ENCODE measurements at regions not wholly inside any gene's neighbourhood (a gene's known extent, or its start where the extent isn't known, plus 50 kb on each side); places are given as distances from the start of the nearest gene placed in this dataset.

GRCh38 chr13:37501187-37501586, 97.4 kb downstream of the POSTN start:
- Histone ChIP-seq H3K4me1 (ENCODE audit: insufficient read depth) (no peaks in the 10 kb centered on the region), H3K27ac (no peak overlapping the region), H3K9me3 (no peaks in the 10 kb centered on the region), H3K27me3 (no peaks in the 10 kb centered on the region), H3K4me3 (no peak overlapping the region), H3K36me3 (no peaks in the 10 kb centered on the region)
- intact Hi-C loops (cut with DNase I), result no loop called here
- no peak for DNase-seq
- TF ChIP-seq EP300 (IDR thresholded peaks at IDR 0.05) (no peak), POLR2A (IDR thresholded peaks at IDR 0.05) (no peak), CTCF (IDR thresholded peaks at IDR 0.05) (no peak)
- WGBS, 3 donors, result 92 to 95% methylated on average over 2 of the region's 2 CpGs; no CpG with 5 or more reads in 1 of the 3 donors

DNA sequence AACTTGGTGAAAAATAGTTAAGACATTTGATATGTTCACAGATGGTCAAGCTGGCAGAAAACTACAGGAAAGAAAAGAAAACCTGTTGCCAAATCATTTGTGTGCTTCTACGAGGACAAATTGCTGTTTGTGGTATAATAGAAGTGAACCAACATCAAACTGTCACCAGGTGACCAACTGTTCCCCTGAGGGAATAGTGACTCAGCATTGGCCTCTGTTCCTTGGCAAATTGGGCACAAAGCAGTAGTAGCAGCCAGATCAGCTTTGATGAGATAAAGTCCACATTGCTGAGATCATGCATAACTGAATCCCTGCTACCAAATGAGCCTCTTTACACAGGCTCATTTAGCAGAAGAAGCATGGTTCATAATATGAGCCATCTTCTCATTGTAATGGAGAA, 103.5 kb downstream of the POSTN start:
- WGBS, 3 donors, result 66 to 75% (median 68%) methylated on average over 1 of the region's 1 CpG
- intact Hi-C loops (cut with DNase I), result no loop called here

DNA sequence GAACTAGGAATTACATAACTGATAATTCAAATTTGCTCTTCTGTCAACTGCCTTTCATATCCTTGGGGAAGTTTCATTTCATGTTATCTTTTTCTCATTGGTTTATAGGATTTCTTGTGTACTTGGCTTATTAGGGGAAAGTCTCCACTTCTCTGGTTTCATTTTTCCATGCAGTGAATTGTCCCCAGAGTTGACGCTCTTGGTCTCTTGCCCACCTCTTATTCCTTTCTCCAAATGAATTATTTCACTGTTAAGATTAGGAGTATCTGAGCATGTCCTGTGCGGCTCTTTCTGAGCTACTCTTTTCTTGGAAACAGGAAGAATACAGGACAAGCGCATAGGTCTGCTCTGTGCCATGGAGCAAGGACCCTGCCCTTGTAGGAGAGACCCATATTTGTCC, 104.8 kb downstream of the POSTN start:
- Histone ChIP-seq H3K27me3 (no peaks in the 10 kb centered on the region), H3K27ac (no peak overlapping the region), H3K9me3 (no peaks in the 10 kb centered on the region), H3K4me3 (no peak overlapping the region), H3K36me3 (no peaks in the 10 kb centered on the region), H3K4me1 (ENCODE audit: insufficient read depth) (no peaks in the 10 kb centered on the region)
- 82 to 93% (median 92%) methylated on average over 3 of the region's 3 CpGs for WGBS, 3 donors
- DNase-seq, result no peak
- TF ChIP-seq POLR2A (IDR thresholded peaks at IDR 0.05), result no peak
- intact Hi-C loops (cut with DNase I), result no loop called here

More for the DNA sequence above, 103.5 kb downstream of the POSTN start:
- no peaks in the 10 kb centered on the region for H3K4me1 ChIP-seq (ENCODE audit: insufficient read depth)
- no peak overlapping the region for H3K4me3 ChIP-seq
- TF ChIP-seq EP300 (IDR thresholded peaks at IDR 0.05) (no peak), POLR2A (IDR thresholded peaks at IDR 0.05) (no peak), CTCF (IDR thresholded peaks at IDR 0.05) (no peak)
- no peak for DNase-seq
- no peaks in the 10 kb centered on the region for H3K27me3 ChIP-seq
- H3K36me3 ChIP-seq, result no peaks in the 10 kb centered on the region
- no peak overlapping the region for H3K27ac ChIP-seq
- H3K9me3 ChIP-seq, result no peaks in the 10 kb centered on the region

DNA sequence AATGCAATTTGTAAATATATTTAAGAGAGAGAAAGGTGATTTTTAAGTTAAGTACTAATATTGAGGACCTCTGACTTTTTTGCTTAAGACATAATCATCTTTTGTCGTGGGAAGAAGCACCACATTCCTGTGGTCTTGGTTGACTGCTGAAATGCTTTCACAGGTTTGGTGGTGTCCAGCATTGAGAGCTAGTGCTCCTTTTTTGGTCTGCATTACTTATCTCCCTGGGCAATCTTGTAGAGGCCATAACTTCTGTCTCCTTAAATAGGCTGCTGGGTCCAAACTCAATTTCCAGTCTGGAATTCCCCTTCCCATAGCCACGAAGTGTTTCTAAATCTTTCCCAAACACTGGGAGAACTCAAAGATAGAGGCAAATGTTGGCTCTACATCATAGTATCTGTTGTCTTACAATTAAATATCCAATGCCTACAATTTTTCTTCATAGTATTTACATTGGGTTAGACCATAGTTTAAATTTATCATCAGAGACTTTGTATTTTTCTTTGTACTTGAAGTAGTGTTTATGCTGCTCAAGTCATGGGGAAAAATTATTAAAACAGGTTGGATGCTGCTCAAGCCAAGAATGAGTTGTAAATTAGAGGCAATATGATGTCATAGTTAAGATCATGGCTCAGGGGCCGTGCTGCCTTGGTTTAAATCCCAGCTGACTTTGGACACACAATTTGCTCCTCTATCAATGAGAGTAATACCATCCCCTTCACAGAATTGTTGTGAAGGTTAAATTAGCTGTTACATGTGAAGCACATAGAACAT, 105.6 kb downstream of the POSTN start:
- no peaks in the 10 kb centered on the region for H3K27me3 ChIP-seq
- no peaks in the 10 kb centered on the region for H3K9me3 ChIP-seq
- H3K27ac ChIP-seq, result no peak overlapping the region
- no peak for DNase-seq
- 38 to 54% (median 44%) methylated on average over 3 of the region's 3 CpGs for WGBS, 3 donors
- TF ChIP-seq CTCF (IDR thresholded peaks at IDR 0.05) (no peak), POLR2A (IDR thresholded peaks at IDR 0.05) (no peak), EP300 (IDR thresholded peaks at IDR 0.05) (no peak)
- H3K36me3 ChIP-seq, result no peaks in the 10 kb centered on the region
- intact Hi-C loops (cut with DNase I), result no loop called here
- no peaks in the 10 kb centered on the region for H3K4me1 ChIP-seq (ENCODE audit: insufficient read depth)
- no peak overlapping the region for H3K4me3 ChIP-seq

GRCh38 chr13:37492075-37492474, 106.5 kb downstream of the POSTN start:
- TF ChIP-seq POLR2A (IDR thresholded peaks at IDR 0.05) (no peak), EP300 (IDR thresholded peaks at IDR 0.05) (no peak), CTCF (IDR thresholded peaks at IDR 0.05) (no peak)
- Histone ChIP-seq H3K4me3 (no peak overlapping the region), H3K9me3 (no peaks in the 10 kb centered on the region), H3K4me1 (ENCODE audit: insufficient read depth) (no peaks in the 10 kb centered on the region), H3K36me3 (no peaks in the 10 kb centered on the region), H3K27me3 (no peaks in the 10 kb centered on the region), H3K27ac (no peak overlapping the region)
- intact Hi-C loops (cut with DNase I), result no loop called here
- DNase-seq, result no peak
